ENCODE measurements at regions not wholly inside any gene's neighbourhood (a gene's known extent, or its start where the extent isn't known, plus 50 kb on each side); places are given as distances from the start of the nearest gene placed in this dataset.

DNA sequence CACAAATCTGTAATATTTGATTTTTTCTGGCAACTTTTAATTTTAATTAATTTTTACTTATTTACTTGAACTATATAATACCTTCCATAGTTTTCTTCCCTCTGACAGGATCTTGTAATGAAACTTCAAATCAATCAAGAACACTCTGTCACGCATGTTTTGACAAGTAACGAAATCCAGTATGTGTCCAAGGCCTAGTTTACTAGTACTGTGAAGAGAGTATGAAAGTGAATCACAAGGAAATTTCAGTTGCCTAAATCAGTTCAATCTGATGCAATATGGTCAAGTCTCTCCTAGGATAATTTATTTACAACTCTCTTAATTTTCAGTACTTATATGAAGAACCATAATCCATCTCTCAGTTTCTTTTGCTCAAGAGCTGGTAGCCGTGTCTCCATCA lies 1344.6 kb upstream of the ZEB2 start:
- POLR2A ChIA-PET = no interaction called here

DNA sequence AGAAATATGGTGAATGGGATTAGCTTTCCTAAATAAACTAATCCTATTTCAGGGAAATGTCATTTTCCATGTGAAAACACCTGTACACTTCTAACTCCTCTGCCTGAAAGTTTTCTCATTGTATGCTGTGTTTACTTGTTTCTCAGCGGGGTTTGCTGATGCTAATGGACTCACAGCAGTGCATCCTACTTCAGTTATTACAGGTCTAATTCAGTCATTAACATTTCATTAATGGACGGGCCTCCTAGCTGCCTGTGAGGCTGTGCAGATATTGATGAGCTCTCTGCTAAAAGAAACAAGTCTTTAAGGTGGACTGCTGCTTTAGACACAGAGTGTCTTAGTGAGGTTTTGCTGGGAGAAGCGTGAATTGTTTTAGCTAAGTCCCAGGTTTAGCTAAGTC lies 1342.0 kb upstream of the ZEB2 start:
- no peak for DNase-seq
- ChIA-PET CTCF (no interaction called here), POLR2A (no interaction called here)
- intact Hi-C loops (cut with micrococcal nuclease) = no loop called here
- Mint-ChIP-seq H3K27me3 (no peaks in the 10 kb centered on the region), H3K27ac (no peak overlapping the region), H3K4me3 (no peak overlapping the region), H3K9me3 (no peaks in the 10 kb centered on the region), H3K4me1 (no peaks in the 10 kb centered on the region), H3K36me3 (ENCODE audit: low read depth) (no peaks in the 10 kb centered on the region)
- ATAC-seq (ENCODE audit: low read depth) = no peak
- TF ChIP-seq, protein P1, sequence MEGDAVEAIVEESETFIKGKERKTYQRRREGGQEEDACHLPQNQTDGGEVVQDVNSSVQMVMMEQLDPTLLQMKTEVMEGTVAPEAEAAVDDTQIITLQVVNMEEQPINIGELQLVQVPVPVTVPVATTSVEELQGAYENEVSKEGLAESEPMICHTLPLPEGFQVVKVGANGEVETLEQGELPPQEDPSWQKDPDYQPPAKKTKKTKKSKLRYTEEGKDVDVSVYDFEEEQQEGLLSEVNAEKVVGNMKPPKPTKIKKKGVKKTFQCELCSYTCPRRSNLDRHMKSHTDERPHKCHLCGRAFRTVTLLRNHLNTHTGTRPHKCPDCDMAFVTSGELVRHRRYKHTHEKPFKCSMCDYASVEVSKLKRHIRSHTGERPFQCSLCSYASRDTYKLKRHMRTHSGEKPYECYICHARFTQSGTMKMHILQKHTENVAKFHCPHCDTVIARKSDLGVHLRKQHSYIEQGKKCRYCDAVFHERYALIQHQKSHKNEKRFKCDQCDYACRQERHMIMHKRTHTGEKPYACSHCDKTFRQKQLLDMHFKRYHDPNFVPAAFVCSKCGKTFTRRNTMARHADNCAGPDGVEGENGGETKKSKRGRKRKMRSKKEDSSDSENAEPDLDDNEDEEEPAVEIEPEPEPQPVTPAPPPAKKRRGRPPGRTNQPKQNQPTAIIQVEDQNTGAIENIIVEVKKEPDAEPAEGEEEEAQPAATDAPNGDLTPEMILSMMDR (IDR thresholded peaks at IDR 0.05) = no peak

More for the DNA sequence above, 1344.6 kb upstream of the ZEB2 start:
- H3K27ac Mint-ChIP-seq = no peak overlapping the region
- no peak for DNase-seq
- H3K27me3 Mint-ChIP-seq = no peaks in the 10 kb centered on the region
- intact Hi-C loops (cut with micrococcal nuclease) = no loop called here
- no peak overlapping the region for H3K4me3 Mint-ChIP-seq
- CTCF ChIA-PET = no interaction called here
- H3K36me3 Mint-ChIP-seq (ENCODE audit: low read depth) = no peaks in the 10 kb centered on the region
- ATAC-seq (ENCODE audit: low read depth) = no peak
- H3K4me1 Mint-ChIP-seq = no peaks in the 10 kb centered on the region
- TF ChIP-seq, protein P1 (IDR thresholded peaks at IDR 0.05) = no peak
- H3K9me3 Mint-ChIP-seq = no peaks in the 10 kb centered on the region

GRCh38 chr2:145860083-145860482 lies 1340.2 kb upstream of the ZEB2 start:
- TF ChIP-seq, protein P1 (IDR thresholded peaks at IDR 0.05) = no peak
- Mint-ChIP-seq H3K9me3 (no peaks in the 10 kb centered on the region), H3K27me3 (no peaks in the 10 kb centered on the region), H3K27ac (no peak overlapping the region), H3K4me3 (no peak overlapping the region), H3K4me1 (no peaks in the 10 kb centered on the region), H3K36me3 (ENCODE audit: low read depth) (no peaks in the 10 kb centered on the region)
- ChIA-PET CTCF (no interaction called here), POLR2A (no interaction called here)
- intact Hi-C loops (cut with micrococcal nuclease) = no loop called here
- DNase-seq = no peak
- no peak for ATAC-seq (ENCODE audit: low read depth)

DNA sequence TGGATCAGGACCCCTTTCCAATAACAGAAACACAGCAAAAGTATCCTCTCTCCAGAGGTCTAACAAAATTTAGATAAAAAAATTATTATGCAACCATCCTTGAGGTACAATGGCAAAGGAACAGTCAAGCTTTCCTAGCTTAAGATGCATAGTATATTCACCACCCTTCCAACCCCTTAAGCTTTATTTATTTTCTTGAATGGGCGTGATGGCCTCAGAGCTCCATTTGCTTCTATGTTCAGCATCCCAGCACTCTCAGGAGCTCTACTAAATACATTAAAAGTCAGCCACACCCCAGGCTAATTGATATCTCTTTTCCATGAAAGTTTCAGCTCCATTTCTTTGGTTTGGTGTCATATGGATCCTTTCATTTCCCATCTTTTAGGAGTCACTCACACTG lies 1335.2 kb upstream of the ZEB2 start:
- CTCF ChIA-PET = no interaction called here
- Mint-ChIP-seq H3K27me3 (no peaks in the 10 kb centered on the region), H3K27ac (no peak overlapping the region), H3K4me1 (no peaks in the 10 kb centered on the region), H3K4me3 (no peak overlapping the region), H3K36me3 (ENCODE audit: low read depth) (no peaks in the 10 kb centered on the region), H3K9me3 (no peaks in the 10 kb centered on the region)
- TF ChIP-seq, protein P1 (IDR thresholded peaks at IDR 0.05) = no peak
- intact Hi-C loops (cut with micrococcal nuclease) = no loop called here
- ATAC-seq (ENCODE audit: low read depth) (no peak), DNase-seq (no peak)
- POLR2A ChIA-PET = no interaction called here

DNA sequence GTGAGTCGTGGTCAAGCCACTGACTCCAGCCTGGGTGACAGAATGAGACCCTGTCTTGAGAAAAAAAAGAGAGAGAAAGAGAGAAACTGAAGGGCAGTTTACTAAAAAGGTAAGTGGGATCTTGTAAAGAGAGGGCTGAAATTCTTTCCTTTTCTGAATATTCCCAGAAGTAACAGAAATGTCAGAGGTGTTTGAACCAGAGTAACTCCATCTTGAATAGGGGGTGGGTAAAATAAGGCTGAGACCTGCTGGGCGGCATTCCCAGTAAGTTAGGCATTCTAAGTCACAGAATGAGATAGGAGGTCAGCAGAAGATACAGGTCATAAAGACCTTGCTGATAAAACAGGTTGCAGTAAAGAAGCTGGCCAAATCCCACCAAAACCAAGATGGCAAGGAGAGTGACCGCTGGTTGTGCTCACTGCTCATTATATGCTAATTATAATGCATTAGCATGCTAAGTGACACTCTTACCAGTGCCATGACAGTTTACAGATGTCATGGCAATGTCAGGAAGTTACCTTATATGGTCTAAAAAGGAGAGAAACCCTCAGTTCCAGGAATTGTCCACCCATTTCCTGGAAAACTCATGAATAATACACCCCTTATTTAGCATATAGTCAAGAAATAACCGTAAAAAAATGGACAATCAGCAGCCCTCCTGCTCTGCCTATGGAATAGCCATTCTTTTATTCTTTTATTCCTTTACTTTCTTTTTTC lies 1334.3 kb upstream of the ZEB2 start:
- DNase-seq (no peak), ATAC-seq (ENCODE audit: low read depth) (no peak)
- H3K4me3 Mint-ChIP-seq = no peak overlapping the region
- ChIA-PET CTCF (no interaction called here), POLR2A (no interaction called here)
- TF ChIP-seq, protein P1 (IDR thresholded peaks at IDR 0.05) = no peak
- H3K9me3 Mint-ChIP-seq = no peaks in the 10 kb centered on the region
- intact Hi-C loops (cut with micrococcal nuclease) = no loop called here
- H3K27ac Mint-ChIP-seq = no peak overlapping the region
- no peaks in the 10 kb centered on the region for H3K36me3 Mint-ChIP-seq (ENCODE audit: low read depth)
- H3K27me3 Mint-ChIP-seq = no peaks in the 10 kb centered on the region
- H3K4me1 Mint-ChIP-seq = no peaks in the 10 kb centered on the region
